GM21360 (cell line): ENCODE measurements at regions not wholly inside any gene's neighbourhood (a gene's known extent, or its start where the extent isn't known, plus 50 kb on each side); places are given as distances from the start of the nearest gene placed in this dataset.

Experiments used
- ATAC-seq: cut with Tn5 transposase; IDR thresholded peaks from one replicate; pipeline ENCODE4 v1.9.1; 2021; ENCODE audit warnings: mild to moderate bottlenecking, moderate library complexity; ENCODE audit not compliant: unreplicated experiment

GRCh38 chr15:37165395-37165794 is 65.0 kb upstream of the MEIS2 start:
- no peak for ATAC-seq

GRCh38 chr15:37166402-37166801 is 66.1 kb upstream of the MEIS2 start:
- ATAC-seq: no peak

- ATAC-seq: no peak
Observed at GRCh38 chr15:37181339-37181738, 81.0 kb upstream of the MEIS2 start.

GRCh38 chr15:37199545-37199944 is 99.2 kb upstream of the MEIS2 start:
- ATAC-seq: no peak

- no peak for ATAC-seq
Observed at GRCh38 chr15:37203050-37203449, 102.7 kb upstream of the MEIS2 start.

- ATAC-seq: no peak
Observed at GRCh38 chr15:37204692-37205091, 104.3 kb upstream of the MEIS2 start.

GRCh38 chr15:37206690-37207089 is 106.3 kb upstream of the MEIS2 start:
- no peak for ATAC-seq

GRCh38 chr15:37208146-37209040 is 108.0 kb upstream of the MEIS2 start:
- no peak for ATAC-seq

- no peak for ATAC-seq
Observed at GRCh38 chr15:37209041-37209363, 108.7 kb upstream of the MEIS2 start.

- ATAC-seq: no peak
Observed at GRCh38 chr15:37217567-37217966, 117.2 kb upstream of the MEIS2 start.

GRCh38 chr15:37218351-37218916 is 118.1 kb upstream of the MEIS2 start:
- no peak for ATAC-seq

- ATAC-seq: no peak
Observed at GRCh38 chr15:37219211-37219701, 118.9 kb upstream of the MEIS2 start.

- no peak for ATAC-seq
Observed at GRCh38 chr15:37220949-37221670, 120.8 kb upstream of the MEIS2 start.

GRCh38 chr15:37221671-37222145 is 121.4 kb upstream of the MEIS2 start:
- ATAC-seq: no peak

GRCh38 chr15:37223089-37223488 is 122.7 kb upstream of the MEIS2 start:
- no peak for ATAC-seq

GRCh38 chr15:37229855-37230619 is 129.7 kb upstream of the MEIS2 start:
- ATAC-seq: no peak

- no peak for ATAC-seq
Observed at GRCh38 chr15:37245358-37245757, 145.0 kb upstream of the MEIS2 start.

- ATAC-seq: no peak
Observed at GRCh38 chr15:37246065-37246464, 145.7 kb upstream of the MEIS2 start.

GRCh38 chr15:37246856-37247255 is 146.5 kb upstream of the MEIS2 start:
- no peak for ATAC-seq

GRCh38 chr15:37249249-37249648 is 148.9 kb upstream of the MEIS2 start:
- ATAC-seq: no peak

- no peak for ATAC-seq
Observed at GRCh38 chr15:37252530-37252929, 152.2 kb upstream of the MEIS2 start.
